ENCODE measurements at regions not wholly inside any gene's neighbourhood (a gene's known extent, or its start where the extent isn't known, plus 50 kb on each side); places are given as distances from the start of the nearest gene placed in this dataset.

- TF ChIP-seq TAF1 (IDR thresholded peaks at IDR 0.05; ENCODE audit: low read depth, low read length), result no peak
- TF ChIP-seq POLR2A (IDR thresholded peaks at IDR 0.05; ENCODE audit: low read depth, low read length), result no peak
- TF ChIP-seq POU2F2 (IDR thresholded peaks at IDR 0.05; ENCODE audit: low read depth, low read length), result no peak
Measured at GRCh38 chr9:18299449-18299848, 174.5 kb upstream of the ADAMTSL1 start.
